Dendritic cell treated with granulocyte-macrophage colony-stimulating factor and Interleukin-4, amounts not matched to agents 40 ng/mL and 50 ng/mL, for 4 days (primary cell): ENCODE measurements at regions not wholly inside any gene's neighbourhood (a gene's known extent, or its start where the extent isn't known, plus 50 kb on each side); places are given as distances from the start of the nearest gene placed in this dataset.

Source experiments
- H3K27ac Mint-ChIP-seq: one replicate; pipeline ENCODE4 v1.8.0; 2022; ENCODE audit warnings: mild to moderate bottlenecking, mixed read lengths
- H3K27me3 Mint-ChIP-seq: one replicate; pipeline ENCODE4 v1.8.0; 2022; ENCODE audit warnings: mild to moderate bottlenecking, mixed read lengths
- H3K36me3 Mint-ChIP-seq: one replicate; pipeline ENCODE4 v1.8.0; 2022; ENCODE audit warnings: low read depth, mixed read lengths
- H3K4me1 Mint-ChIP-seq: one replicate; pipeline ENCODE4 v1.8.0; 2022; ENCODE audit warnings: low read depth, mixed read lengths
- H3K4me3 Mint-ChIP-seq: one replicate; pipeline ENCODE4 v1.8.0; 2022; ENCODE audit warnings: mild to moderate bottlenecking, moderate library complexity, mixed read lengths
- H3K9me3 Mint-ChIP-seq: one replicate; pipeline ENCODE4 v1.8.0; 2022; ENCODE audit warnings: mixed read lengths
- intact Hi-C: fragments of 100-400 bp; cut with micrococcal nuclease; formaldehyde crosslinking; loops from one replicate; pipeline ENCODE4 v1.15.0; 2022

DNA sequence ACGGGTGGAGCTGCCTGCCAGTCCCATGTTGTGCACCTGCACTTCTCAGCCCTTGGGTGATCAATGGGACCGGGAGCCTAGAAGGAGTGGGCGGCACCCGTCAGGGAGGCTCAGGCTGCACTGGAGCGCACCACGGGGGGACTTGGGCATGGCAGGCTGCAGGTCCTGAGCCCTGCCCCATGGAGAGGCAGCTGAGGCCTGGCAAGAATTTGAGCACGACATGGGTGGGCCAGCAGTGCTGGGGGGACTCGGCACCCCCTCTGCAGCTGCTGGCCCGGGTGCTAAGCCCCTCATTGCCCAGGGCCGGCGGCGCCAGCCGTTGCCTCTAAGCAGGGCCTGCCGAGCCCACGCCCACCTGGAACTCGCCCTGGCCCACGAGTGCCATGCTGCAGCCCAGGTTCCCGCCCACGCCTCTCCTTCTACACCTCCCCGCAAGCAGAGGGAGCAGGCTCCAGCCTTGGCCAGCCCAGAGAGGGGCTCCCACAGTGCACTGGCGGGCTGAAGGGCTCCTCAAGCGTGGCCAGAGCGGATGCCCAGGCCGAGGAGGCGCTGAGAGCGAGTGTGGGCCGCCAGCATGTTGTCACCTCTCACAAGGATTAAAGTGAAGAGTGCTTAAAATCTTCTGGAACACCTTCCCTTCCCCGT is 372.0 kb downstream of the ETS1 start:
- intact Hi-C loops: no loop called here
- Mint-ChIP-seq H3K9me3 (peaks cover 12% of the 10 kb centered on the region), H3K27me3 (no peaks in the 10 kb centered on the region), H3K4me1 (peaks cover 11% of the 10 kb centered on the region), H3K27ac (no peak overlapping the region), H3K4me3 (no peak overlapping the region), H3K36me3 (no peaks in the 10 kb centered on the region)

GRCh38 chr11:128214263-128214662 is 373.1 kb downstream of the ETS1 start:
- H3K4me1 Mint-ChIP-seq: peaks cover 2% of the 10 kb centered on the region
- H3K27ac Mint-ChIP-seq: no peak overlapping the region
- intact Hi-C loops: no loop called here
- H3K27me3 Mint-ChIP-seq: no peaks in the 10 kb centered on the region
- H3K36me3 Mint-ChIP-seq: no peaks in the 10 kb centered on the region
- H3K9me3 Mint-ChIP-seq: peaks cover 12% of the 10 kb centered on the region
- H3K4me3 Mint-ChIP-seq: no peak overlapping the region

DNA sequence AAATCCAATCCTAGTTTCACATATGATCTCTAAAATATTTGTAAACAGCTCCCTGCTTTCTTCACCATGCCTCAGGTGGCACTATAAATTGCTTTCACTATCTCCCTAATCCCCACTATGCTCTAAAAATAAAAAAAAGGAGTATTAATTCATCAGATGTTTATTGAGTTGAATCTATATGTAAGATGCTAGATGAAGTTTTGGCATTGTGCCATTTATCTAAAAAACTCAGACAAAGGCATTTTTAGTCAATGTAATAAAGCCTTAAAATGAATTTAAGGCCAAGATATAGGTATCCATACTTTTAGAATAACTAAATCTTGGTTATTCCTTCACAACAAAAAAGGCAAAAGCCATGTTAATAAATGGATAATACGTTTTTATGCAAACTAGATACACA is 373.9 kb downstream of the ETS1 start:
- no peak overlapping the region for H3K4me3 Mint-ChIP-seq
- no peaks in the 10 kb centered on the region for H3K4me1 Mint-ChIP-seq
- no peak overlapping the region for H3K27ac Mint-ChIP-seq
- intact Hi-C loops: no loop called here
- H3K27me3 Mint-ChIP-seq: no peaks in the 10 kb centered on the region
- peaks cover 12% of the 10 kb centered on the region for H3K9me3 Mint-ChIP-seq
- H3K36me3 Mint-ChIP-seq: no peaks in the 10 kb centered on the region

- H3K36me3 Mint-ChIP-seq: no peaks in the 10 kb centered on the region
- H3K4me1 Mint-ChIP-seq: no peaks in the 10 kb centered on the region
- H3K9me3 Mint-ChIP-seq: peaks cover 12% of the 10 kb centered on the region
- H3K4me3 Mint-ChIP-seq: no peak overlapping the region
- intact Hi-C loops: no loop called here
- no peak overlapping the region for H3K27ac Mint-ChIP-seq
- H3K27me3 Mint-ChIP-seq: no peaks in the 10 kb centered on the region
These were observed 375.0 kb downstream of the ETS1 start for GRCh38 chr11:128212324-128212723.

GRCh38 chr11:128210148-128210940 is 377.0 kb downstream of the ETS1 start:
- Mint-ChIP-seq H3K4me3 (no peak overlapping the region), H3K27me3 (no peaks in the 10 kb centered on the region), H3K27ac (no peak overlapping the region), H3K4me1 (no peaks in the 10 kb centered on the region), H3K9me3 (peaks cover 21% of the 10 kb centered on the region), H3K36me3 (no peaks in the 10 kb centered on the region)
- intact Hi-C loops: no loop called here

DNA sequence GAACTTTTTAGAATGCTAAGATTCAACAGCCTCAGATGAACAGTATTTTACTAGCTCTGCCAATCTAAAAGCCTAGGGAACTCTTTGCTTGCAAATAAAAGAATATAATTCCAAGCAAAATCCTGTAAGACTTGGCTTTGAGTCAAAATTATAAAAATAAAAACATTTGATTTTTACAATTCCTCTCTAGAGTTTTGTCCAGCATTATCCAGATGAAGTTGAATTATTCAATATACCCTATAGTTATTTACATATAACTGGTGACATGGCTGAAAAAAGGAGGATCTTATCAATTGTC is 378.3 kb downstream of the ETS1 start:
- H3K36me3 Mint-ChIP-seq: no peaks in the 10 kb centered on the region
- no peak overlapping the region for H3K27ac Mint-ChIP-seq
- H3K4me3 Mint-ChIP-seq: no peak overlapping the region
- H3K27me3 Mint-ChIP-seq: no peaks in the 10 kb centered on the region
- intact Hi-C loops: no loop called here
- H3K9me3 Mint-ChIP-seq: peaks cover 15% of the 10 kb centered on the region
- H3K4me1 Mint-ChIP-seq: no peaks in the 10 kb centered on the region

DNA sequence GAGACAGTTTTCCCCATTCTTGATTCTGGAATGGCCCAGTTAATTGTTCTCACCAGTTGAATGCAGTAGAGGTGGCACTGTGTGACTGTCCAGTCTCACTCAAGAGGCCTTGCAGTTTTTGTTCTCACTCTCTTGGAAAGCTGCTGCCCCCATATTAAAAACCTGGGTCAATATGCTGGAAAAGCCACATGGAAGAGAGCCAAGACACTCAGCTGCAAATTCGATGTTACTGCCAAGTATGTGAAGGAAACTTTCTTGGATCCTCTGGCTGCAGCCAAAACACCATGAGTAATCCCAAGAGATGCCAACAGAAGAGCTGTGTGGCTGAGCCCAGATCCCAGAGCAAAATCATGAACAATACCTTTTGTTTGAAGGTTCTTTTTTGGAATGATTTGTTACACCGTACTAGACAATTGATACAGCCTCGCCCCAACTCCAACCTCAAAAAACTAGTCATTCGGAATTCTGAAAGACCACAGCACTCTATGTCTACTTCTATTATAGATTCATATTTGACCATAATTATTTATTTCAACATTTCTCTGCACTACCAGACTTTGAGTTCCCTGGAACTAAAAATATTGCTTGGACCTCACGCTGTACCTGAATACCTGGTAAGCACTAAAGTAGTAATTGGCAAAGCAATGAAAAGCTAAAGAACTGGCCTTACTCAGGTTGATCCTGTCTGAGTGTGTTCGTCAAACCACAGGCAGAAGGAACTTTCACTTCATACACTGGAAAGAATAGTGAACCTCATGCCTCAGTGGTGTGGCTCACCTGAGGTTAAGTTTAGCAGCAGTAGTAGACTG is 378.8 kb downstream of the ETS1 start:
- H3K9me3 Mint-ChIP-seq: peaks cover 10% of the 10 kb centered on the region
- H3K4me1 Mint-ChIP-seq: no peaks in the 10 kb centered on the region
- H3K36me3 Mint-ChIP-seq: no peaks in the 10 kb centered on the region
- H3K4me3 Mint-ChIP-seq: no peak overlapping the region
- intact Hi-C loops: no loop called here
- no peaks in the 10 kb centered on the region for H3K27me3 Mint-ChIP-seq
- H3K27ac Mint-ChIP-seq: no peak overlapping the region

DNA sequence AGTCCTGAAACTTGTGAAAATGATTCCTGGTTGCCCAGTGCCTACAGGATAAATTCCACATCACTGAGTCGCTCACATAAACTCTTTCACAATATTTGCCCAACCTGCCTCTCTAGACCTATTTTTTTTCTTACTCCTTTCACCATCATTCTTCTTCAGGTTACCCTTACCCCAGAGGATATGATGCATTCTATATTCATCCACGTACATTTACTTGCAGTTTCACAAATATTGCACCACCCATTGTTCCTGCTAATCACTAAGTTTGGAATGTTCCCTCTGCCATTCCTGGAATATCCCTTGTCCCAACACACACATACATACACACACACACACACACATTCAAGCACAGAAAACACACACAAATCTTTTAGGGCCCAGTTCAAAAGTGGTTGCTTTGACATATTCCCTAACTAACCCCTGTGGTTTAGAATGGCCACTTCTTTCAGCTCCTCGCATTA is 379.5 kb downstream of the ETS1 start:
- no peaks in the 10 kb centered on the region for H3K27me3 Mint-ChIP-seq
- H3K36me3 Mint-ChIP-seq: no peaks in the 10 kb centered on the region
- H3K4me3 Mint-ChIP-seq: no peak overlapping the region
- intact Hi-C loops: no loop called here
- no peaks in the 10 kb centered on the region for H3K4me1 Mint-ChIP-seq
- no peak overlapping the region for H3K27ac Mint-ChIP-seq
- H3K9me3 Mint-ChIP-seq: peaks cover 9% of the 10 kb centered on the region

- Mint-ChIP-seq H3K4me3 (no peak overlapping the region), H3K9me3 (peaks cover 9% of the 10 kb centered on the region), H3K4me1 (peaks cover 7% of the 10 kb centered on the region), H3K27me3 (no peaks in the 10 kb centered on the region), H3K36me3 (no peaks in the 10 kb centered on the region), H3K27ac (no peak overlapping the region)
- intact Hi-C loops: no loop called here
These were observed 380.9 kb downstream of the ETS1 start for GRCh38 chr11:128206461-128206860.

DNA sequence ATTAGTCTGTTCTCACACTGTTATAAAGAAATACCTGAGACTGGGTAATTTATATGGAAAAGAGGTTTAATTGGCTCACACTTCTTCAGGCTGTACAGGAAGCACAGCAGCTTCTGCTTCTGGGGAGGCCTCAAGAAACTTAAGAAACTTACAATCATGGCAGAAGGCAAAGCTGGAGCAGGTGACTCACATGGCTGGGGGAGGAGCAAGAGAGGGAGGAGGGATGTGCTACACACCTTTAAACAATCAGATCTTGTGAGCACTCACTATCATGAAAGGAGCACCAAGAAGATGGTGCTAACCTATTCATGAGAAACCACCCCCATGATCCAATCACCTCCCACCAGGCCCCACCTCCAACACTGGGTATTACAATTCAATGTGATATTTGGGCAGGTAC is 381.6 kb downstream of the ETS1 start:
- Mint-ChIP-seq H3K4me3 (no peak overlapping the region), H3K36me3 (no peaks in the 10 kb centered on the region), H3K9me3 (peaks cover 9% of the 10 kb centered on the region), H3K4me1 (peaks cover 7% of the 10 kb centered on the region), H3K27ac (no peak overlapping the region), H3K27me3 (no peaks in the 10 kb centered on the region)
- intact Hi-C loops: no loop called here

DNA sequence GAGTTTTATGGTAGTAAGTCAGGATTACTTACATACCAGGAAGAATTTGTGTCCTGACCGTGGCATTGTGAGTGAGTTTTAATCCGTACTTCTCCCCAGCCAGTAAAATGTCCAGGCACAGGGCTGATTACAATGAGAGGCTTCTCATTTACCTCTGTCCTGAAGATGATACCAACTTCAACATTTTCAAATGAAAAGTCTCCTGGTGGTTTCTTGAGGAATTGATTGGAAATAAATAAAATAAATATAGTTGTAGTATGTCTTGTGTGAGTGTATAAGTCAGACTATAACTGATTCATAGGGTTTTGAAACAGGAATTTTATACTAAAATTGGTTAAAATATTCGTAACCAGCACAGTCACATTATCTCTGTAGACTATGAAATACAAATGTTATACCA is 382.5 kb downstream of the ETS1 start:
- intact Hi-C loops: no loop called here
- peaks cover 9% of the 10 kb centered on the region for H3K9me3 Mint-ChIP-seq
- no peak overlapping the region for H3K27ac Mint-ChIP-seq
- H3K4me3 Mint-ChIP-seq: no peak overlapping the region
- peaks cover 7% of the 10 kb centered on the region for H3K4me1 Mint-ChIP-seq
- H3K27me3 Mint-ChIP-seq: no peaks in the 10 kb centered on the region
- no peaks in the 10 kb centered on the region for H3K36me3 Mint-ChIP-seq

DNA sequence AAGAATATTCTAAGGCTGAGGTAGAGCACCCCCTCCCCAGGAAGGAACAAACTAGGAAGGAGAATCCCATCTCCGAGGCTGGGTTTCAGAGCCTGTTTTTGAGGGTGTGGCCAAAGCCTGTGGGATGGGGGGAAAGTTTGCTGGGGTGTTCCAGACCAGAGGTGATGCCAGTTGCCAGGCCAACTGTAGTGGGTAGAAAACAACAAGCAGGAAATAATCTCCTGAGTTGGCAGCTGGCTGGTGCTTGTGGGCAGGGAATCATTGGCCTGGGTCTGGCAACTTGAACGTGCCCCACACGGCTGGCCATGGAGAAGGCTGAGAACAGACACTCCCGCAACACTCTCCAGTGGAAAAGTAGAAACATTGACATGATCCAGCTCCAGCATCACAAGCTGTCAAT is 385.6 kb downstream of the ETS1 start:
- no peak overlapping the region for H3K27ac Mint-ChIP-seq

DNA sequence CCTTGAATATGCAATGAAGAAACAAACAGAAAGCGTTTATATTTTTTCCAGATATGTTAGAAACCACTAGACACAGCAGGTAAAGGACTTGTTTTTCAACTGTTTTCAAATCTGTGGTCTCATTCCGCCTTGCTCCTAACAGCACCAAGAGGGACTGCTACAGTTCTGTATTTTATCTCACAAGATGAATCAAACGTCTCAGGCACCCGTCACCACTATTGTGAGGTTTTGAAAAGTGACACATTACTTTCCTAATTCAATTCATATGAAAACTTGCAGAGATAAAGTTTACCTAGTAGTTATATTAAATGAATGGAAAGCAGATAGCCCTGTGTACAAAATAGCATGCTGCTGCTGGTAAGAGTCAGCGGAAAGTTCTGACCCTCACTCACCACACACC is 386.3 kb downstream of the ETS1 start:
- Mint-ChIP-seq H3K4me1 (peaks cover 7% of the 10 kb centered on the region), H3K27ac (no peak overlapping the region), H3K27me3 (no peaks in the 10 kb centered on the region), H3K9me3 (no peaks in the 10 kb centered on the region), H3K4me3 (no peak overlapping the region), H3K36me3 (no peaks in the 10 kb centered on the region)
- intact Hi-C loops: no loop called here

More for the DNA sequence above, 385.6 kb downstream of the ETS1 start:
- Mint-ChIP-seq H3K4me3 (no peak overlapping the region), H3K4me1 (peaks cover 7% of the 10 kb centered on the region), H3K9me3 (peaks cover 5% of the 10 kb centered on the region), H3K27me3 (no peaks in the 10 kb centered on the region), H3K36me3 (no peaks in the 10 kb centered on the region)
- intact Hi-C loops: no loop called here

DNA sequence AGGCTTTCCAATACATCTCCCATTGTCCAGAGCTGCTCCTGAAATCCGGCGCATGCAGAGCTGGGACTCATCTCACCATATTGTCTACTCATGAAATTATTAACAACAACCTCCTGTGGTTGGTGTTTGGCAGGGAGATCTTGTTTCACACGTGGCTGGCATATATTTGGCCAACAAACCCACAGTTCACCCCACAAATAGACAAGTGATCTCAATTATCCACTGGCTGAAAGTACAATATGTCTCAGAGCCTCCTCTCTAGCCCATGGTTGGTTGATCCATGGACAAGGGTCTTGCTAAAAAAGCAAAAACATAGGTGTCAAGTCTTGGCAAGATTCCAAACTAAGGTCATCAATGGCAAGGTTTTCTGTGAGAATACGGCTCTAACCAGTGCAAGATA is 386.9 kb downstream of the ETS1 start:
- H3K36me3 Mint-ChIP-seq: no peaks in the 10 kb centered on the region
- H3K27ac Mint-ChIP-seq: no peak overlapping the region
- no peak overlapping the region for H3K4me3 Mint-ChIP-seq
- H3K9me3 Mint-ChIP-seq: no peaks in the 10 kb centered on the region
- H3K4me1 Mint-ChIP-seq: peaks cover 7% of the 10 kb centered on the region
- intact Hi-C loops: no loop called here
- H3K27me3 Mint-ChIP-seq: no peaks in the 10 kb centered on the region
